Neuronal stem cell (in vitro differentiated cells): ENCODE measurements at regions not wholly inside any gene's neighbourhood (a gene's known extent, or its start where the extent isn't known, plus 50 kb on each side); places are given as distances from the start of the nearest gene placed in this dataset.

Experiments used
- DNase-seq: peaks from one replicate; pipeline ENCODE4 v3.0.0-alpha.2; 2013; ENCODE audit warnings: low spot score
- H2AFZ ChIP-seq: one replicate; pipeline ENCODE4 v1.6.1; 2013; ENCODE audit warnings: mild to moderate bottlenecking, low read length, inconsistent platforms
- H2AK5ac ChIP-seq: 2 replicates; pipeline ENCODE4 v1.6.1; 2013; ENCODE audit warnings: low read depth, mild to moderate bottlenecking, inconsistent platforms, low read length, moderate library complexity, mixed read lengths
- H2BK120ac ChIP-seq: 2 replicates; pipeline ENCODE4 v1.6.1; 2013; ENCODE audit warnings: low read depth, mild to moderate bottlenecking, inconsistent platforms, low read length, moderate library complexity, mixed read lengths
- H2BK12ac ChIP-seq: one replicate; pipeline ENCODE4 v1.6.1; 2013; ENCODE audit warnings: low read length, inconsistent platforms
- H2BK15ac ChIP-seq: 2 replicates; pipeline ENCODE4 v1.6.1; 2013; ENCODE audit warnings: mild to moderate bottlenecking, low read length, inconsistent platforms, mixed read lengths
- H2BK5ac ChIP-seq: one replicate; pipeline ENCODE4 v1.6.1; 2013; ENCODE audit warnings: inconsistent platforms, mild to moderate bottlenecking, low read length, moderate library complexity
- H3K14ac ChIP-seq: one replicate; pipeline ENCODE4 v1.6.1; 2013; ENCODE audit warnings: low read length, inconsistent platforms
- H3K18ac ChIP-seq: 2 replicates; pipeline ENCODE4 v1.6.1; 2013; ENCODE audit warnings: low read length, inconsistent platforms
- H3K23ac ChIP-seq: 2 replicates; pipeline ENCODE4 v1.6.1; 2013; ENCODE audit warnings: low read depth, mild to moderate bottlenecking, mixed read lengths, low read length, inconsistent platforms; ENCODE audit not compliant: poor library complexity
- H3K27ac ChIP-seq: replicated peaks from 3 replicates; pipeline ENCODE4 v1.5.1; 2013; ENCODE audit warnings: low read length, inconsistent platforms
- H3K27me3 ChIP-seq, 3 experiments: 2 replicates each; pipeline ENCODE4 v1.6.1; 2013; ENCODE audit warnings: low read length in 3 of 3, mild to moderate bottlenecking in 2 of 3, inconsistent platforms in 1 of 3, low read depth in 1 of 3, mixed read lengths in 1 of 3, moderate library complexity in 1 of 3; ENCODE audit not compliant: control insufficient read depth in 3 of 3, insufficient read depth in 3 of 3
- H3K36me3 ChIP-seq, 2 donors: replicated peaks in 1 of 2; 2 replicates each; pipeline ENCODE4 v1.6.1; 2013; ENCODE audit warnings: low read length in 2 of 2; ENCODE audit not compliant: control insufficient read depth in 2 of 2, insufficient read depth in 2 of 2
- H3K4ac ChIP-seq: 2 replicates; pipeline ENCODE4 v1.6.1; 2013; ENCODE audit warnings: inconsistent platforms, mild to moderate bottlenecking, low read length, moderate library complexity
- H3K4me1 ChIP-seq, 2 donors: 1 replicate in 1 of 2; 2 replicates in 1 of 2; pipeline ENCODE4 v1.6.1; 2013; ENCODE audit warnings: low read length in 2 of 2, low read depth in 1 of 2; ENCODE audit not compliant: control insufficient read depth in 2 of 2, insufficient read depth in 1 of 2
- H3K4me2 ChIP-seq: one replicate; pipeline ENCODE4 v1.6.1; 2013; ENCODE audit warnings: mild to moderate bottlenecking, low read length, inconsistent platforms; ENCODE audit not compliant: insufficient read depth, poor library complexity, severe bottlenecking
- H3K4me3 ChIP-seq, 2 donors: 2 replicates each; pipeline ENCODE4 v1.5.1; 2013; ENCODE audit warnings: low read length in 2 of 2, mild to moderate bottlenecking in 2 of 2, inconsistent platforms in 1 of 2, moderate library complexity in 1 of 2
- H3K79me1 ChIP-seq: one replicate; pipeline ENCODE4 v1.6.1; 2013; ENCODE audit warnings: low read depth, mild to moderate bottlenecking, inconsistent platforms, low read length, moderate library complexity
- H3K9ac ChIP-seq: one replicate; pipeline ENCODE4 v1.6.1; 2013; ENCODE audit warnings: mild to moderate bottlenecking, low read depth, low read length, inconsistent platforms; ENCODE audit not compliant: poor library complexity
- H3K9me3 ChIP-seq, 2 donors: replicated peaks in 1 of 2; 2 replicates each; pipeline versions ENCODE3 to v1.6.1; 2013; ENCODE audit warnings: low read length in 2 of 2, mild to moderate bottlenecking in 2 of 2, inconsistent platforms in 1 of 2, low read depth in 1 of 2, mixed read lengths in 1 of 2, moderate library complexity in 1 of 2; ENCODE audit not compliant: control insufficient read depth in 2 of 2, insufficient read depth in 1 of 2
- H4K8ac ChIP-seq: one replicate; pipeline ENCODE4 v1.6.1; 2013; ENCODE audit warnings: low read depth, mild to moderate bottlenecking, inconsistent platforms, low read length, moderate library complexity
- H4K91ac ChIP-seq: one replicate; pipeline ENCODE4 v1.6.1; 2013; ENCODE audit warnings: low read length, low read depth, mild to moderate bottlenecking, inconsistent platforms; ENCODE audit not compliant: poor library complexity
- WGBS, 2 donors: extraction: QIAGEN DNeasy Blood & Tissue Kit; methylation state at CpG; one replicate each; pipeline ENCODE4 v1.1.7; 2013; ENCODE audit warnings: missing lambda C conversion rate in 2 of 2, mixed read lengths in 1 of 2; ENCODE audit not compliant: insufficient read length in 2 of 2, insufficient replicate concordance in 1 of 2; ENCODE audit errors: extremely low coverage in 2 of 2; 5-methylcytosine and 5-hydroxymethylcytosine counted together

- no peaks in the 10 kb centered on the region for H3K9me3 ChIP-seq
- no peaks in the 10 kb centered on the region for H3K79me1 ChIP-seq
- H2AK5ac ChIP-seq: no peak overlapping the region
- no peak overlapping the region for H2BK15ac ChIP-seq
- H3K23ac ChIP-seq: no peak overlapping the region
- H3K36me3 ChIP-seq: no peaks in the 10 kb centered on the region
- no peak overlapping the region for H3K27ac ChIP-seq
- no peak overlapping the region for H2BK12ac ChIP-seq
- no peaks in the 10 kb centered on the region for H3K27me3 ChIP-seq
- no peak for DNase-seq
- no peak overlapping the region for H4K91ac ChIP-seq
- no peak overlapping the region for H4K8ac ChIP-seq
- WGBS, 2 donors: no CpG with 5 or more reads among the region's 4 CpGs
- no peak overlapping the region for H2BK5ac ChIP-seq
- no peak overlapping the region for H2AFZ ChIP-seq
- no peak overlapping the region for H3K4ac ChIP-seq
- H3K14ac ChIP-seq: no peak overlapping the region
- H2BK120ac ChIP-seq: no peak overlapping the region
- no peak overlapping the region for H3K9ac ChIP-seq
- no peak overlapping the region for H3K4me2 ChIP-seq
- no peak overlapping the region for H3K4me3 ChIP-seq
- H3K18ac ChIP-seq: no peak overlapping the region
- H3K4me1 ChIP-seq: peaks cover 8 to 16% of the 10 kb centered on the region in 2 donors
Observed at GRCh38 chr5:157915638-157916037, 56.7 kb upstream of the CLINT1 start.

DNA sequence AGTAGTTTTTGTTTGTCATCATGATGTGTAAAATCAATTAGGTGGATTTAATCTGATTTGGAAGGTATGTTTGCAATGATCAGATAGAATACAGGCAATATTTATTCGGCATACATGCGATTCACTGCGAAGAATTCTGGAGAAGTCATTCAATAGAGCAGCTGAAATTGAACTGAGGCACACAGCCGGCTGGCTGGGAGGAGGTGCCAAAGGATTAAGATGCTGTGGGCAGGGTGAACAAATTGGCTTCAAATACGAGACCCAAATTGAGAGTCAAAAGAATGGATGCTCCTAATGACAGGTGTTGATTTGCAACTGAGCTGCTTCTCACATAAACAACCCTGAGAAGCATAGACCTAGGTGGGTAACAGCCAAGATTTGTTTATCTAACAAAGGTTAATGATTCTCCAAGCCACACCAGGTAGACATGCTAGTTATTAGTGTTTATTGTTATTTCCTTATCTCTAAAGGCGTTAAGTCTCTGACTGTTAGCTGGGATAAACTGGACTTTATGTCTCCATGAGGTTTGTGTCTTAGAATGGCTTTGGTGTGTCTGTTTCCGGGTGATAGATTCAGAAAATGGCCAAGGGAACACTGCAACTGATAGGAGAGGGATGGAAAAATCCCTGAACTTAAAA lies 55.3 kb upstream of the CLINT1 start:
- no peak overlapping the region for H2AFZ ChIP-seq
- no peak overlapping the region for H3K27ac ChIP-seq
- H3K4me2 ChIP-seq: no peak overlapping the region
- no peak overlapping the region for H2BK120ac ChIP-seq
- no peak overlapping the region for H3K4ac ChIP-seq
- H3K27me3 ChIP-seq: no peaks in the 10 kb centered on the region
- H3K18ac ChIP-seq: no peak overlapping the region
- no peak for DNase-seq
- no peak overlapping the region for H3K14ac ChIP-seq
- no peak overlapping the region for H4K8ac ChIP-seq
- no peak overlapping the region for H3K23ac ChIP-seq
- H2BK5ac ChIP-seq: no peak overlapping the region
- WGBS, 2 donors: no CpG with 5 or more reads among the region's 7 CpGs
- no peaks in the 10 kb centered on the region for H3K36me3 ChIP-seq
- no peak overlapping the region for H2AK5ac ChIP-seq
- H3K4me3 ChIP-seq: no peak overlapping the region
- no peak overlapping the region for H2BK12ac ChIP-seq
- H3K9me3 ChIP-seq: no peaks in the 10 kb centered on the region
- no peak overlapping the region for H3K9ac ChIP-seq
- no peak overlapping the region for H4K91ac ChIP-seq
- no peak overlapping the region for H2BK15ac ChIP-seq
- no peaks in the 10 kb centered on the region for H3K79me1 ChIP-seq
- H3K4me1 ChIP-seq: peaks cover 8 to 13% of the 10 kb centered on the region in 2 donors

DNA sequence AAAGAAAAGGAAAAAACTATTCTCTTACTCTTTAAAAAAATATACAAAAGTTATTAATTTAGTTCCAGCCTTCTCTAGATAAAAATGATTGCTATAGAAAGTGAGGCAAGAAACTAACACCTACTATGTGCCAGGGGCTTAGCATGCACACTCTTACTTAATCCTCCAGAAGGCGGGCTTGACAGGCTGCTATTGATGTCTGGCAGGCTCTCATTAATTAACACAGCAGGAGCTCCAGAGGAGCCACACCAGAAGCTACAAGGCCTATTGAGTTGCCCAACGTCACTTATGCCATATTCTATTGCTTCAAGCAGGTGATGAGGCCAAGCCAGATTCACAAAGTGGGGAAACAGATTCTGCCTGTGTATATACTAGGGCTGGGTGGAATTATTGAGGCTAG lies 54.6 kb upstream of the CLINT1 start:
- peak; percentile 68 for DNase-seq
- Histone ChIP-seq H3K9me3 (no peaks in the 10 kb centered on the region), H3K4ac (no peak overlapping the region), H2AK5ac (no peak overlapping the region), H2BK15ac (no peak overlapping the region), H3K27me3 (no peaks in the 10 kb centered on the region), H2AFZ (no peak overlapping the region), H3K23ac (no peak overlapping the region), H3K4me2 (no peak overlapping the region), H3K79me1 (no peaks in the 10 kb centered on the region), H3K27ac (no peak overlapping the region), H3K4me3 (no peak overlapping the region), H3K9ac (no peak overlapping the region), H3K36me3 (no peaks in the 10 kb centered on the region), H3K4me1 (peaks cover 8 to 13% of the 10 kb centered on the region in 2 donors), H2BK5ac (no peak overlapping the region), H2BK12ac (no peak overlapping the region), H3K18ac (no peak overlapping the region), H2BK120ac (no peak overlapping the region), H4K91ac (no peak overlapping the region), H4K8ac (no peak overlapping the region), H3K14ac (no peak overlapping the region)
- WGBS, 2 donors: no CpG with 5 or more reads among the region's 2 CpGs

- Histone ChIP-seq H3K4me3 (no peak overlapping the region), H3K9ac (no peak overlapping the region), H3K79me1 (no peaks in the 10 kb centered on the region), H2BK15ac (no peak overlapping the region), H3K9me3 (no peaks in the 10 kb centered on the region), H3K27ac (peak overlapping the region; percentile 11), H2BK5ac (no peak overlapping the region), H3K4me2 (no peak overlapping the region), H3K23ac (no peak overlapping the region), H2AFZ (peak overlapping the region; percentile 43), H4K91ac (no peak overlapping the region), H3K4me1 (peaks cover 8 to 13% of the 10 kb centered on the region in 2 donors), H3K36me3 (no peaks in the 10 kb centered on the region), H3K18ac (peak overlapping the region; percentile 23), H3K4ac (no peak overlapping the region), H2AK5ac (peak overlapping the region; percentile 16), H2BK120ac (no peak overlapping the region), H3K14ac (no peak overlapping the region), H2BK12ac (no peak overlapping the region), H4K8ac (no peak overlapping the region), H3K27me3 (no peaks in the 10 kb centered on the region)
- WGBS, 2 donors: no CpG with 5 or more reads among the region's 10 CpGs
- no peak for DNase-seq
Observed at GRCh38 chr5:157912621-157913325, 53.8 kb upstream of the CLINT1 start.
